Cardiac fibroblast (primary cell): ENCODE measurements at regions not wholly inside any gene's neighbourhood (a gene's known extent, or its start where the extent isn't known, plus 50 kb on each side); places are given as distances from the start of the nearest gene placed in this dataset.

Experiments used
- DNase-seq, 2 donors: peaks; one replicate each; pipeline versions ENCODE4 v3.0.0 to v3.0.0-alpha.2; 2010; ENCODE audit warnings: low read depth in 2 of 2
- H3K4me3 ChIP-seq, 2 donors: replicated peaks in 1 of 2; 1 replicate in 1 of 2; 2 replicates in 1 of 2; pipeline ENCODE4 v1.5.1; 2011; ENCODE audit warnings: low read depth in 2 of 2, low read length in 2 of 2, mild to moderate bottlenecking in 2 of 2, moderate library complexity in 1 of 2
- CTCF ChIP-seq: IDR thresholded peaks from one replicate; pipeline ENCODE4 v1.5.1; 2011; ENCODE audit warnings: low read depth, mild to moderate bottlenecking, low read length, inconsistent platforms

- no peak overlapping the region for H3K4me3 ChIP-seq
- no peak for TF ChIP-seq CTCF
- no peak for DNase-seq
Measured at GRCh38 chr10:109721453-109722064, 201.8 kb downstream of the XPNPEP1 start.

- H3K4me3 ChIP-seq: no peak overlapping the region
- no peak for TF ChIP-seq CTCF
- no peak for DNase-seq
Measured at GRCh38 chr10:109706026-109706560, 217.2 kb downstream of the XPNPEP1 start.

- TF ChIP-seq CTCF: no peak
- DNase-seq: no peak
- H3K4me3 ChIP-seq: no peak overlapping the region
Measured at GRCh38 chr10:109701633-109702215, 221.6 kb downstream of the XPNPEP1 start.

DNA sequence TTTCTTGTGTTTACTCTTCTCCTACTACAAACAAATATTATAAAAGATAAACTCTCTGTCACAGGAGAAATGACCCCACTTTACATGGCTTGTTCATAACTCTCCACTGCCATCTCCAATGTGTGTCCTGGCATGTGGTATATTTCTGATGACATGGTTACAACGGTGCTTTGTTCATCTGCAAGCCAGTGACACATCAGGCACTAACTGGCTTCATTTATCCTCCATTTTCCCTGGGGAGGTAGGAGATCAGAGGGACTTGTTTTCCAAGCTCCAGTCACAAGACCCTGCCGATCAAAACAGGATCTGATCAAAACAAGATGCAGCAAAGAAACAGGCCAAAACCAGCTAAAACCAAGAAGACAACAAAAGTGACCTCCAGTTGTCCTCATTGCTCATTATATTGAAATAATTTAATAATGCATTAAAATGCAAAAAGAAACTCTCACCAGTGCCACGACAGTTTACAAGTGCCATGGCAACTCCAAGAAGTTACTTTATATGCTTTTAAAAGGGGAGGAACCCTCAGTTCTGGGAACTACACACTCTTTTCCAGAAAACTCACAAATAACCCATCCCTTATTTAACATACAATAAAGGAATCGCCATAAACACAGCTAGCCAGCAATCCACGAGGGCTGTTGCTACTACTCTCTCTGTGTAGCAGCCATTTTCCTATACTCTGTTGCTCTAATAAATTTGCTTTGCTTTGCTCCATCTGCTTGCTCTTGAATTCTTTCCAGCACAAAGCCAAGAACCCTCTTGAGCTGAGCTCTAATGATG is 224.2 kb downstream of the XPNPEP1 start:
- TF ChIP-seq CTCF: no peak
- no peak for DNase-seq
- no peak overlapping the region for H3K4me3 ChIP-seq

DNA sequence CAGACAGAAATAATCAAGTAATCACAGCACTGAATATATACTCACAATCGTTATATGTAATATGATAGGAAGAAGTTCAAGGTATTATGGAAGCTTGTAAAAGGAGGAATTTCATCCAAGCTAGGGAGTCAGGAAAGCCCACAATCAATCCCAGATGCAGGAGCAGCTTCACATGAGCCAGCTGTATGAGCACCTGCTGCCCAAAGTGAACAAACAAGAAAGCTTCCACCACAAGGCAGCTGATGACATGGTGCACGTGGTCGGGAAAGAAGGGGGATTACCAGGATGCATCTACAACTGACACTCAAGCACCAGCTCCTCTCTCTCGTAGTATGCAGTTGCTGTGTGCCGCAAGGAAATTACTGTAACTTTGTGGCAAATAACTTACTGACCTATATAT is 225.2 kb downstream of the XPNPEP1 start:
- TF ChIP-seq CTCF: no peak
- no peak overlapping the region for H3K4me3 ChIP-seq
- DNase-seq: no peak

DNA sequence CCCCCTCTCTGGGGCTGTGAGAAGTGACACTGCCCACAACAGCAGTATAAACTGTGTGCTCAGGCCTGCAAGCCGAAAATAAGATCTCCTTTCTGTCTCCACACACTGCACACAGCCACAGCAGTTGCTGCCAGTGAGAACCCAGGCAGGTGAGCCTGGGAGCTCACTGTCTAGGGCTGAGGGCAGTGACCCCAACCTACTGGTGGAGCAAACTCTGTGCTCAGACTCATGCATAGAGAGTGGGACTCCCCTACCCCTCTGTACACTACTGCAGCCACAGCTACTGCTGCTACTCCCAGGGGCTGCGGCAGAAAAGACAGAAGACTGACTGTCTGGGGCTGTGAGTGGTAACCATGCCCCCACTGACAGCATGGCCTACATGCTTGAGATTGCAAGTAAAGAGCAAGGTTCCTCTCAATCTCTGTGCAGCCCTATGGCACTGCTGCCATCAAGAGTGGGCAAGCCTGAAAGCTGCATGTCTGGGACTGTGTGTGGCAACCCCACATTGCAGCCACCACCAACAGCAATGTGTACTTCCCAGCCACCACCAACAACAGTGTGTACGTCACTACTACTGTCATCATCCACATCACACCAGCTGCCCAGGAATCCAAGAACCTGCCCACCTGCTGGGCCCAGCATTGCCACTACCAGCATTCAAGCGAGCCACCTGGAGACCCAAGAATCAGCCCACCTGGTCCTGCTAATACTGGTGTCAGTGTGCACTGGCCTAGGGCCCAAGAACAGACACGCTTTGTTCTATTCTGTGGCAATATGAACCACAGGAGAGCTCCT is 226.1 kb downstream of the XPNPEP1 start:
- no peak overlapping the region for H3K4me3 ChIP-seq
- no peak for TF ChIP-seq CTCF
- DNase-seq: no peak
